AG04449 (cell line): ENCODE measurements at regions not wholly inside any gene's neighbourhood (a gene's known extent, or its start where the extent isn't known, plus 50 kb on each side); places are given as distances from the start of the nearest gene placed in this dataset.

Experiments used
- CTCF ChIA-PET: fragments of 350-600 bp; formaldehyde crosslinking; extraction: SDS; loops from one replicate; lab custom pipeline; 2021; ENCODE audit warnings: antibody characterized with exemption; lab: Yijun Ruan, JAX
- POLR2A ChIA-PET: fragments of 400-600, 350-600 bp; formaldehyde crosslinking; extraction: SDS; loops from one replicate; lab custom pipeline; 2020; ENCODE audit warnings: antibody characterized with exemption, inconsistent platforms; lab: Yijun Ruan, JAX
- DNase-seq: peaks from one replicate; pipeline ENCODE4 v3.0.0-alpha.2; 2010; ENCODE audit warnings: low read depth, low spot score
- H3K4me3 ChIP-seq: 2 replicates; pipeline ENCODE4 v1.5.1; 2011; ENCODE audit warnings: low read depth, mild to moderate bottlenecking, control low read depth, low read length
- CTCF ChIP-seq: IDR thresholded peaks from one replicate; pipeline ENCODE4 v1.5.1; 2011; ENCODE audit warnings: mild to moderate bottlenecking, moderate library complexity, low read length, control low read depth, inconsistent platforms; ENCODE audit not compliant: insufficient read depth; ENCODE audit errors: missing control alignments

- TF ChIP-seq CTCF = peak; percentile 75
- POLR2A ChIA-PET = no interaction called here
- DNase-seq = no peak
Measured at GRCh38 chr6:56314683-56315523, 67.5 kb upstream of the COL21A1 start.

DNA sequence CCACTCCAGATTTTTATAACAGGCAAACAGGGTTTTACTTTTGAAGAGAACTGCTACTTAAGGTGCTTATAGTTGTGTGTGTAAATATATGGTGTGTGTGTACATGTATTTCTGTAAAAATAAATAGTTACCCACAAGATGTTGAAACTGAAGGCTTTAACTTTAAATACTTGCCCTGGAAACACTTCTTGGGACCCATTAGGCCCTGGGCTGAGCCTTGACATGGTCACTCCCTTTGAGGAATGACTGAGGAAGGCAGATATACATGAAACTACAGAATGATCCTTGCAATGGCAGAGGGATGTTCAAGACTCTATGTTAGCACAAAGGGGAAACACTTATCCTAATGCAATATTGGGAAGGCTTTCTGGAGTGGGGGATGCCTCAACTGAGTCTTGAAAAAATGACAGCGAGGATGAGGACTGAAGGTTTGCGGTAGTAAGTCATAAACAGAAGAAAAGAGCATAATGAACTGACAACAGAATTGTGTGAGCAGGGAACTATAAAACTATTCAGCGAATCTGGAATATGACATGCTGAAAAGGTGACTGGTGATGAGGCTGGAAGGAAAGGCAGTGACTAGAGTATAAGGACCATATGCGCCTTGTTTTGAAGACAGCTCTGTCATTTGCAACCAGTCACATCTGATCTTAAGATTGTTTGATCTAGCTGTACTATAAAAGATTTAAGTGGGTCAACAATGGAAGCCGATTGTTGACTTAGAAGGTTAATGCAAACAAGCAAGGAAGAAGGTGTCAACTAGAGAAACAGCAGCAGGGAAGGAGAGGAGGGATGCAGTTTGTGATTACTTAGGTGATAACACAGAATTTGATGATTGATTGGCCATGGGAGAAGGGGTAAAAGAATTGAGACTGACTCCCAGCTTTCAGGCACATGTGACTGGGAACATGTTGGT lies 64.4 kb upstream of the COL21A1 start:
- no peak for DNase-seq
- ChIA-PET POLR2A (no interaction called here), CTCF (interaction anchor here (1.2 to 4.2 kb wide), 5 partner anchors 9 to 282 kb away, joined by 4 to 31 read pairs (median 4); no protein-coding TSS in a partner anchor)
- no peak for TF ChIP-seq CTCF
- H3K4me3 ChIP-seq = no peak overlapping the region

More at GRCh38 chr6:56314683-56315523, 67.5 kb upstream of the COL21A1 start:
- H3K4me3 ChIP-seq = no peak overlapping the region
- CTCF ChIA-PET = interaction anchor here (0.7 to 2.4 kb wide), 50 partner anchors 9 to 337 kb away, joined by 3 to 53 read pairs (median 4); no protein-coding TSS in a partner anchor

GRCh38 chr6:56311061-56311460 lies 63.7 kb upstream of the COL21A1 start:
- TF ChIP-seq CTCF = no peak
- CTCF ChIA-PET = interaction anchor here (1.0 to 4.2 kb wide), 5 partner anchors 11 to 283 kb away, joined by 3 to 31 read pairs (median 4); no protein-coding TSS in a partner anchor
- POLR2A ChIA-PET = no interaction called here
- no peak overlapping the region for H3K4me3 ChIP-seq
- no peak for DNase-seq

DNA sequence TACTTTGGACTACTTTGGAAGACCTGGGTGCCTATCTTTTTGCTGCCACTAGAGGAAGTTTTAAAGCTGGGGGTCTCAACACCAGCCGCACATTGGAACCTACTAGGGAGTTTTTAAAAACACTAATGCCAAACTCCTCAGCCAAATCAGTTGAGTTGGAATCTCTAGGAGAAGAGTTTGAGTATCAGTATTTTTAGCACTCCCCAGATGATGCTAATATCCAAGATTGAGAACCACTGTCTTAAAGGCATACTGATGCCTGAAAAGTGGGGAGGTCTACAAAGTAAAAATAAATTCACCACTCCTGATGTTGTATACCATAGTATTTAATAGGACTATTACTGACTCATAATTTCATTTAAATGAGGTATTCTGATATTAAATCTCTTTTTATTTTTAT lies 62.9 kb upstream of the COL21A1 start:
- ChIA-PET CTCF (interaction anchor here (1.0 to 4.2 kb wide), 4 partner anchors 12 to 284 kb away, joined by 3 to 31 read pairs (median 4); no protein-coding TSS in a partner anchor), POLR2A (no interaction called here)
- H3K4me3 ChIP-seq = no peak overlapping the region
- DNase-seq = no peak
- TF ChIP-seq CTCF = no peak

DNA sequence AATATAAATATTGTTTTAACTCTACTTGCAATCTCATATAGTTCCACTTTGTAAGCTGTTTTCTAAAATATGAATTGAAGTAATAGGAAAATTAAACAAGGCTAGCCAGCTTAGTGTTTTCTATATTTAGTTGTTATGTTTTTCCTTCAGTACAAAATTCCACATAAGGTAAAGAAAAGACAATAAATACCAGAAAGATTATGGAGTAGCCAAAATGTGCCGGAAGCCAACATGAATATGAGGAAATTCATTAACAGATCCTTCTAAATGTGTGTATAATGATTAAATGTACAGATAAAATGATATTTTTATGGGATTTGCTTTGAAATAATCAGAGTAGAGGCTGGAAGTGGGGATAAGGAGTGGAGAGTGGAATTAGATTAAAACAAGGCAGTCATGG lies 52.5 kb upstream of the COL21A1 start:
- POLR2A ChIA-PET = no interaction called here
- CTCF ChIA-PET = interaction anchor here (0.9 to 1.6 kb wide), 2 partner anchors 14 to 318 kb away, joined by 3 to 4 read pairs; no protein-coding TSS in a partner anchor

More for the DNA sequence above, 52.5 kb upstream of the COL21A1 start:
- no peak for DNase-seq
- no peak for TF ChIP-seq CTCF
- no peak overlapping the region for H3K4me3 ChIP-seq
